NCI-H2171 (cell line): ENCODE measurements at regions not wholly inside any gene's neighbourhood (a gene's known extent, or its start where the extent isn't known, plus 50 kb on each side); places are given as distances from the start of the nearest gene placed in this dataset.

ENCODE experiments used
- DNase-seq: peaks from one replicate; lab custom pipeline; 2025; lab: John Stamatoyannopoulos, UW

GRCh38 chr21:20523191-20523590 lies 475.0 kb upstream of the NCAM2 start:
- no peak for DNase-seq

- no peak for DNase-seq
These were observed 470.3 kb upstream of the NCAM2 start for GRCh38 chr21:20527731-20528460.

GRCh38 chr21:20537130-20537529 lies 461.1 kb upstream of the NCAM2 start:
- DNase-seq: no peak

GRCh38 chr21:20538039-20538658 lies 460.1 kb upstream of the NCAM2 start:
- no peak for DNase-seq

GRCh38 chr21:20545454-20545853 lies 452.8 kb upstream of the NCAM2 start:
- no peak for DNase-seq

- DNase-seq: no peak
These were observed 446.3 kb upstream of the NCAM2 start for GRCh38 chr21:20551939-20552338.

- DNase-seq: no peak
These were observed 443.4 kb upstream of the NCAM2 start for GRCh38 chr21:20554785-20555184.

GRCh38 chr21:20570824-20571232 lies 427.4 kb upstream of the NCAM2 start:
- no peak for DNase-seq

- DNase-seq: no peak
These were observed 425.6 kb upstream of the NCAM2 start for GRCh38 chr21:20572582-20572981.

GRCh38 chr21:20581361-20581760 lies 416.8 kb upstream of the NCAM2 start:
- DNase-seq: no peak

GRCh38 chr21:20591284-20591683 lies 406.9 kb upstream of the NCAM2 start:
- no peak for DNase-seq

GRCh38 chr21:20592463-20592862 lies 405.7 kb upstream of the NCAM2 start:
- no peak for DNase-seq

- DNase-seq: no peak
These were observed 395.0 kb upstream of the NCAM2 start for GRCh38 chr21:20603236-20603635.

- no peak for DNase-seq
These were observed 387.2 kb upstream of the NCAM2 start for GRCh38 chr21:20611008-20611407.

GRCh38 chr21:20613654-20614053 lies 384.6 kb upstream of the NCAM2 start:
- no peak for DNase-seq

GRCh38 chr21:20617130-20617529 lies 381.1 kb upstream of the NCAM2 start:
- DNase-seq: no peak

- no peak for DNase-seq
These were observed 379.3 kb upstream of the NCAM2 start for GRCh38 chr21:20618878-20619277.

- DNase-seq: no peak
These were observed 370.6 kb upstream of the NCAM2 start for GRCh38 chr21:20627594-20627993.

- DNase-seq: no peak
These were observed 366.6 kb upstream of the NCAM2 start for GRCh38 chr21:20631633-20632032.

- DNase-seq: no peak
These were observed 359.2 kb upstream of the NCAM2 start for GRCh38 chr21:20639026-20639425.

- no peak for DNase-seq
These were observed 357.0 kb upstream of the NCAM2 start for GRCh38 chr21:20641241-20641640.

GRCh38 chr21:20642681-20643080 lies 355.5 kb upstream of the NCAM2 start:
- DNase-seq: no peak

GRCh38 chr21:20644552-20644951 lies 353.7 kb upstream of the NCAM2 start:
- no peak for DNase-seq

- DNase-seq: no peak
These were observed 352.9 kb upstream of the NCAM2 start for GRCh38 chr21:20645344-20645743.
